OCI-LY3 (cell line): ENCODE measurements at regions not wholly inside any gene's neighbourhood (a gene's known extent, or its start where the extent isn't known, plus 50 kb on each side); places are given as distances from the start of the nearest gene placed in this dataset.

Experiments
- CTCF ChIP-seq: fragments of 200-600, 300-600 bp; sonication (generic); IDR thresholded peaks from 2 replicates; pipeline ENCODE4 v1.5.1; 2014; ENCODE audit warnings: antibody characterized with exemption, low read length, low read depth
- EZH2phosphoT487 ChIP-seq: fragments of 200-600 bp; shearing (Covaris generic); IDR thresholded peaks from 2 replicates; pipeline ENCODE4 v1.6.1; 2018; ENCODE audit warnings: antibody characterized with exemption, mixed run types, low read depth

- TF ChIP-seq CTCF: no peak
- no peak for TF ChIP-seq EZH2phosphoT487
Measured at GRCh38 chr10:124308056-124308645, 110.6 kb downstream of the OAT start.
